ENCODE measurements at regions not wholly inside any gene's neighbourhood (a gene's known extent, or its start where the extent isn't known, plus 50 kb on each side); places are given as distances from the start of the nearest gene placed in this dataset.

- DNase-seq (ENCODE audit: low spot score) = no peak
- no peak for TF ChIP-seq CTCF (IDR thresholded peaks at IDR 0.05)
- Histone ChIP-seq H3K4me3 (no peak overlapping the region), H3K36me3 (no peaks in the 10 kb centered on the region), H3K27me3 (replicated peaks; ENCODE audit: insufficient read depth) (no peaks in the 10 kb centered on the region), H3K4me1 (ENCODE audit: control insufficient read depth in 1 of 2, low read depth in 2 of 2) (peaks cover 3 to 22% of the 10 kb centered on the region in 2 donors), H3K27ac (no peak overlapping the region), H3K9me3 (no peaks in the 10 kb centered on the region)
- ATAC-seq (ENCODE audit: insufficient number of reproducible peaks, low FRiP score, low read depth) = no peak
These were observed 149.5 kb downstream of the C9orf50 start for GRCh38 chr9:129471201-129472019.

GRCh38 chr9:129469988-129470316 is 150.9 kb downstream of the C9orf50 start:
- H3K9me3 ChIP-seq = no peaks in the 10 kb centered on the region
- H3K36me3 ChIP-seq = no peaks in the 10 kb centered on the region
- H3K27ac ChIP-seq = no peak overlapping the region
- H3K27me3 ChIP-seq (replicated peaks; ENCODE audit: insufficient read depth) = no peaks in the 10 kb centered on the region
- H3K4me3 ChIP-seq = no peak overlapping the region
- ATAC-seq (ENCODE audit: insufficient number of reproducible peaks, low FRiP score, low read depth) (no peak), DNase-seq (ENCODE audit: low spot score) (no peak)
- TF ChIP-seq CTCF (IDR thresholded peaks at IDR 0.05) = no peak
- H3K4me1 ChIP-seq (ENCODE audit: control insufficient read depth in 1 of 2, low read depth in 2 of 2) = peaks cover 12 to 33% of the 10 kb centered on the region in 2 donors

GRCh38 chr9:129469188-129469987 is 151.5 kb downstream of the C9orf50 start:
- Histone ChIP-seq H3K4me1 (ENCODE audit: control insufficient read depth in 1 of 2, low read depth in 2 of 2) (peaks cover 16 to 37% of the 10 kb centered on the region in 2 donors), H3K27me3 (replicated peaks; ENCODE audit: insufficient read depth) (no peaks in the 10 kb centered on the region), H3K36me3 (no peaks in the 10 kb centered on the region), H3K27ac (no peak overlapping the region), H3K9me3 (no peaks in the 10 kb centered on the region), H3K4me3 (no peak overlapping the region)
- DNase-seq (ENCODE audit: low spot score) (no peak), ATAC-seq (ENCODE audit: insufficient number of reproducible peaks, low FRiP score, low read depth) (no peak)
- no peak for TF ChIP-seq CTCF (IDR thresholded peaks at IDR 0.05)

- TF ChIP-seq CTCF (IDR thresholded peaks at IDR 0.05) = no peak
- no peak overlapping the region for H3K4me3 ChIP-seq
These were observed 152.9 kb downstream of the C9orf50 start for GRCh38 chr9:129467739-129468666.

More at GRCh38 chr9:129467739-129468666, 152.9 kb downstream of the C9orf50 start:
- peaks cover 13 to 28% of the 10 kb centered on the region in 2 donors for H3K4me1 ChIP-seq (ENCODE audit: control insufficient read depth in 1 of 2, low read depth in 2 of 2)
- no peaks in the 10 kb centered on the region for H3K27me3 ChIP-seq (replicated peaks; ENCODE audit: insufficient read depth)
- DNase-seq (ENCODE audit: low spot score) = no peak
- H3K36me3 ChIP-seq = no peaks in the 10 kb centered on the region
- no peak overlapping the region for H3K27ac ChIP-seq
- no peaks in the 10 kb centered on the region for H3K9me3 ChIP-seq
- no peak for ATAC-seq (ENCODE audit: insufficient number of reproducible peaks, low FRiP score, low read depth)
